Head of caudate nucleus (tissue), 42 donors: ENCODE measurements at regions not wholly inside any gene's neighbourhood (a gene's known extent, or its start where the extent isn't known, plus 50 kb on each side); places are given as distances from the start of the nearest gene placed in this dataset.
"Not testable (repeated sequence)": the region's sequence is repeated elsewhere in the genome, so short reads cannot be mapped to it uniquely, and the experiment has no call there.

Experiments
- DNase-seq, 42 donors: peaks; one replicate each; pipeline versions ENCODE4 v3.0.0 to v3.0.0-alpha.2; 2020 to 2021; ENCODE audit warnings: mixed read lengths in 7 of 42
- intact Hi-C: fragments of 100-400 bp; cut with DNase I; formaldehyde crosslinking; loops from one replicate; pipeline ENCODE4 v1.15.0; 2022

- no peak for DNase-seq
- intact Hi-C loops = no loop called here
Observed at GRCh38 chr22:22193923-22194322, 50.7 kb upstream of the VPREB1 start.

- DNase-seq = not testable (repeated sequence)
Observed at GRCh38 chr22:22193462-22193861, 51.1 kb upstream of the VPREB1 start.

GRCh38 chr22:22193006-22193405 is 51.6 kb upstream of the VPREB1 start:
- intact Hi-C loops, DNase-seq: not testable (repeated sequence)

More at GRCh38 chr22:22193462-22193861, 51.1 kb upstream of the VPREB1 start:
- intact Hi-C loops = not testable (repeated sequence)

- intact Hi-C loops, DNase-seq: not testable (repeated sequence)
Observed at GRCh38 chr22:22189796-22190195, 54.8 kb upstream of the VPREB1 start.

- intact Hi-C loops, DNase-seq: not testable (repeated sequence)
Observed at GRCh38 chr22:22187863-22188262, 56.7 kb upstream of the VPREB1 start.

- intact Hi-C loops = no loop called here
- DNase-seq = no peak
Observed at GRCh38 chr22:22187299-22187698, 57.3 kb upstream of the VPREB1 start.

- intact Hi-C loops = no loop called here
Observed at GRCh38 chr22:22185844-22186499, 58.6 kb upstream of the VPREB1 start.

GRCh38 chr22:22185217-22185616 is 59.4 kb upstream of the VPREB1 start:
- intact Hi-C loops = no loop called here
- DNase-seq = no peak

More at GRCh38 chr22:22185844-22186499, 58.6 kb upstream of the VPREB1 start:
- DNase-seq = no peak

- intact Hi-C loops = no loop called here
- no peak for DNase-seq
Observed at GRCh38 chr22:22184277-22184807, 60.2 kb upstream of the VPREB1 start.

GRCh38 chr22:22182990-22183264 is 61.7 kb upstream of the VPREB1 start:
- no peak for DNase-seq
- intact Hi-C loops = no loop called here

GRCh38 chr22:22182218-22182989 is 62.2 kb upstream of the VPREB1 start:
- intact Hi-C loops = no loop called here
- DNase-seq = no peak

GRCh38 chr22:22181341-22181850 is 63.2 kb upstream of the VPREB1 start:
- DNase-seq = no peak
- intact Hi-C loops = no loop called here

- intact Hi-C loops = no loop called here
- no peak for DNase-seq
Observed at GRCh38 chr22:22180738-22181285, 63.8 kb upstream of the VPREB1 start.

- no peak for DNase-seq
- intact Hi-C loops = no loop called here
Observed at GRCh38 chr22:22179858-22180257, 64.7 kb upstream of the VPREB1 start.

GRCh38 chr22:22178992-22179391 is 65.6 kb upstream of the VPREB1 start:
- DNase-seq = no peak
- intact Hi-C loops = no loop called here

- intact Hi-C loops = no loop called here
- no peak for DNase-seq
Observed at GRCh38 chr22:22178355-22178965, 66.1 kb upstream of the VPREB1 start.

GRCh38 chr22:22176929-22177616 is 67.5 kb upstream of the VPREB1 start:
- DNase-seq = no peak
- intact Hi-C loops = no loop called here

- DNase-seq, intact Hi-C loops: not testable (repeated sequence)
Observed at GRCh38 chr22:22172896-22173628, 71.5 kb upstream of the VPREB1 start.
